Parathyroid adenoma (tissue), 2 donors: ENCODE measurements at regions not wholly inside any gene's neighbourhood (a gene's known extent, or its start where the extent isn't known, plus 50 kb on each side); places are given as distances from the start of the nearest gene placed in this dataset.
"Not testable (repeated sequence)": the region's sequence is repeated elsewhere in the genome, so short reads cannot be mapped to it uniquely, and the experiment has no call there.

Experiments used
- H2AFZ ChIP-seq: fragments of 300-600 bp; sonication (generic); one replicate; pipeline ENCODE4 v1.7.0; 2017; ENCODE audit warnings: antibody characterized with exemption, mild to moderate bottlenecking
- H3K27ac ChIP-seq: fragments of 300-600 bp; sonication (generic); one replicate; pipeline ENCODE4 v1.7.0; 2017
- H3K27me3 ChIP-seq: fragments of 300-600 bp; sonication (generic); one replicate; pipeline ENCODE4 v1.7.0; 2017; ENCODE audit warnings: low read length; ENCODE audit not compliant: control insufficient read depth, insufficient read depth
- H3K36me3 ChIP-seq: fragments of 300-600 bp; sonication (generic); one replicate; pipeline ENCODE4 v1.7.0; 2017; ENCODE audit warnings: low read length; ENCODE audit not compliant: control insufficient read depth, insufficient read depth
- H3K4me1 ChIP-seq: fragments of 300-600 bp; sonication (generic); one replicate; pipeline ENCODE4 v1.7.0; 2017; ENCODE audit warnings: control low read depth
- H3K4me2 ChIP-seq: fragments of 300-600 bp; sonication (generic); one replicate; pipeline ENCODE4 v1.7.0; 2017; ENCODE audit warnings: low read length
- H3K4me3 ChIP-seq: fragments of 300-600 bp; sonication (generic); one replicate; pipeline ENCODE4 v1.7.0; 2017; ENCODE audit warnings: low read depth, low read length
- H3K79me2 ChIP-seq: fragments of 300-600 bp; sonication (generic); one replicate; pipeline ENCODE4 v1.7.0; 2017; ENCODE audit warnings: control low read depth
- H3K9ac ChIP-seq: fragments of 300-600 bp; sonication (generic); one replicate; pipeline ENCODE4 v1.7.0; 2017; ENCODE audit warnings: mild to moderate bottlenecking
- H3K9me3 ChIP-seq: fragments of 300-600 bp; sonication (generic); one replicate; pipeline ENCODE4 v1.7.0; 2017; ENCODE audit warnings: low read length; ENCODE audit not compliant: control insufficient read depth
- TF ChIP-seq, protein P1 (sequence below): fragments of 300-600 bp; sonication (generic); IDR thresholded peaks from one replicate; pipeline ENCODE4 v1.7.0; 2017; ENCODE audit warnings: antibody characterized with exemption, mild to moderate bottlenecking
- donor health status: primary hyperparathyroidism.

DNA sequence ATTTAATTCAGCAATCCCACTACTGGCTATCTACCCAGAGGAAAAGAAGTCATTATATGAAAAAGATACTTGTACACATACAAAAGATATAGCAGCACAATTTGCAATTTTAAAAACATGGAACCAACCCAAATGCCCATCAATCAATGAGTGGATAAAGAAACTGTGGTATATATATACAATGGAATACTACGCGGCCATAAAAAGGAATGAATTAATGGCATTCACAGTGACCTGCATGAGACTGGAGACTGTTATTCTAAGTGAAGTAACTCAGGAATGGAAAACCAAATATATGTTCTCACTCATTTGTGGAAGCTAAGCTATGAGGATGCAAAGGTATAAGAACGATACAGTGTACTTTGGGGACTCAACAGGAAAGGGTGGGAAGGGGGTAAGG lies 102.8 kb upstream of the KCNMA1 start:
- H3K9me3 ChIP-seq, H3K9ac ChIP-seq, H3K27me3 ChIP-seq, H3K4me3 ChIP-seq, H2AFZ ChIP-seq, H3K4me1 ChIP-seq, H3K36me3 ChIP-seq, H3K27ac ChIP-seq, H3K4me2 ChIP-seq, H3K79me2 ChIP-seq: not testable (repeated sequence)

DNA sequence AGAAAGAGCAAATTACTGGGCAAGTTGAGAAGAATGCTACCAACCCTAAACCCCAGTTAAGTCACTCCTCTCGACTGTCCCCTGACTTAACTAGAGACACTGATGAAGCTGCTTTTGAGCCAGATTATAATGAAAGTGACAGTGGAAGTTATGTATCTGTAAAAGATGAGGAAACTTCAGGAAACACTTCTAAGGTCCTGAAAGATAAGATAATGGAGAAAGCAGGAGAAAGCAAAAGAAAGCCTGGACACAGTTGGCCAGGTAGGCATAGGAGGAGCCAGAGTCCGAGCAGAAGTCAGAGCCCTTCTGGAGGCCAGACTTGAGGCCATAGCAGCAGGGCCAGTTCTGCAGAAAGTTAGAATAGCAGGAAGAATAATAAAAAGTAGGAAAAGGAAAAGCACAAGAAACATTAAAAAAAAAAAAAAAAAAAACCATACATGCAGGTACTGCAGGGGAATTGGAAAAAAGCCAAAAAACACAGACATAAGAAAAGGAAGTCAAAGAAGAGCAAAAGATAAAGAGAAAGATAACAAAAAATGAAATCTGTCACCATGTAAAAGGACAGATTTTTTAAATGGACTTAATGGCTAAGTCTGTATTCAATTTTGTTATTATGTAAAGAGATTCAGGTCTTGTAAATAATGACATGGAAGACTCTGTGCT lies 101.0 kb upstream of the KCNMA1 start:
- Histone ChIP-seq H3K4me2 (no peak overlapping the region), H3K9ac (no peak overlapping the region), H3K36me3 (no peaks in the 10 kb centered on the region), H3K27ac (no peak overlapping the region), H3K9me3 (no peaks in the 10 kb centered on the region), H3K4me3 (no peak overlapping the region), H2AFZ (no peak overlapping the region), H3K4me1 (no peaks in the 10 kb centered on the region), H3K79me2 (no peaks in the 10 kb centered on the region), H3K27me3 (no peaks in the 10 kb centered on the region)
- TF ChIP-seq, protein P1, sequence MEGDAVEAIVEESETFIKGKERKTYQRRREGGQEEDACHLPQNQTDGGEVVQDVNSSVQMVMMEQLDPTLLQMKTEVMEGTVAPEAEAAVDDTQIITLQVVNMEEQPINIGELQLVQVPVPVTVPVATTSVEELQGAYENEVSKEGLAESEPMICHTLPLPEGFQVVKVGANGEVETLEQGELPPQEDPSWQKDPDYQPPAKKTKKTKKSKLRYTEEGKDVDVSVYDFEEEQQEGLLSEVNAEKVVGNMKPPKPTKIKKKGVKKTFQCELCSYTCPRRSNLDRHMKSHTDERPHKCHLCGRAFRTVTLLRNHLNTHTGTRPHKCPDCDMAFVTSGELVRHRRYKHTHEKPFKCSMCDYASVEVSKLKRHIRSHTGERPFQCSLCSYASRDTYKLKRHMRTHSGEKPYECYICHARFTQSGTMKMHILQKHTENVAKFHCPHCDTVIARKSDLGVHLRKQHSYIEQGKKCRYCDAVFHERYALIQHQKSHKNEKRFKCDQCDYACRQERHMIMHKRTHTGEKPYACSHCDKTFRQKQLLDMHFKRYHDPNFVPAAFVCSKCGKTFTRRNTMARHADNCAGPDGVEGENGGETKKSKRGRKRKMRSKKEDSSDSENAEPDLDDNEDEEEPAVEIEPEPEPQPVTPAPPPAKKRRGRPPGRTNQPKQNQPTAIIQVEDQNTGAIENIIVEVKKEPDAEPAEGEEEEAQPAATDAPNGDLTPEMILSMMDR: no peak

DNA sequence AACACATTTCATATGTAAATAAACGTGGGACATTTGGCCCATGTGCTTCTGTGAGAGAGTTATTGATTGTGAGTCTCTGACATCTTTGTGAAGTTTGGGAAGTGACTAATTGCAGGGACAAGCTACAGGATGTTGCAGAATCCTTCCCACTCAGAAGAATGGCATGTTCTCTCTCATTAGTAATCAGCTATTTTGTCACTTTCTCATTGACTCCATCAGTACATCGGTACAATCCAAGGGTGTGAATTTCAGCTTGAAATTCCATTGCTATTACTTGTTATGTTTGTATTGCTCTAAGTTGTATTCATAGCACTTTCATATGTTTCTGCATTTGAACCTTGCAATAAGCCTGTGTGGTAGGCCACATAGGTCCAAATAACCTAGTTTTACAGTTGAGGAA lies 100.0 kb upstream of the KCNMA1 start:
- Histone ChIP-seq H2AFZ (no peak overlapping the region), H3K27ac (no peak overlapping the region), H3K4me1 (peaks cover 3% of the 10 kb centered on the region), H3K36me3 (no peaks in the 10 kb centered on the region), H3K79me2 (no peaks in the 10 kb centered on the region), H3K4me2 (no peak overlapping the region), H3K27me3 (no peaks in the 10 kb centered on the region), H3K9me3 (no peaks in the 10 kb centered on the region), H3K4me3 (no peak overlapping the region), H3K9ac (no peak overlapping the region)
- TF ChIP-seq, protein P1: no peak

DNA sequence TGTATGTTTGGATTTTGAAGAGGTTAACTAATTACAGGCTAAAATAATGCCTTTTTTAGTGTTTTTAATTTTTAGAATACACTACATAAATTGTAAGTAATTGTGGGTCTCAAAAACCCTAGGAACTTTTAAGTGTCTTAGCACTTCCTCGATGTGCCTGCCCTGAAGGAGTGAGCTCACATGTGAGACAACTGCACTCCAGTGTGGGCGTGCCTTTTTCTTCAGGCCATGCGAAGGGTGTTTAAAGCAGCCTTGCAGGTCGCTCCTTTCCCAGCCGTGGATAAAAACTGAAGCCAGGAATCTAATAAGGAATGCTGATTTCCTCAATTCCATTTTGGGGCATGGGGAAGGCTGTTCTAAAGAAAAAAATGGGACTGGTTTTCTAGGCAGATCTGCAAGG lies 97.5 kb upstream of the KCNMA1 start:
- H3K4me2 ChIP-seq, H3K4me3 ChIP-seq, H3K36me3 ChIP-seq, H3K9ac ChIP-seq, H2AFZ ChIP-seq, H3K27ac ChIP-seq, H3K79me2 ChIP-seq, H3K27me3 ChIP-seq, H3K4me1 ChIP-seq, H3K9me3 ChIP-seq: not testable (repeated sequence)

DNA sequence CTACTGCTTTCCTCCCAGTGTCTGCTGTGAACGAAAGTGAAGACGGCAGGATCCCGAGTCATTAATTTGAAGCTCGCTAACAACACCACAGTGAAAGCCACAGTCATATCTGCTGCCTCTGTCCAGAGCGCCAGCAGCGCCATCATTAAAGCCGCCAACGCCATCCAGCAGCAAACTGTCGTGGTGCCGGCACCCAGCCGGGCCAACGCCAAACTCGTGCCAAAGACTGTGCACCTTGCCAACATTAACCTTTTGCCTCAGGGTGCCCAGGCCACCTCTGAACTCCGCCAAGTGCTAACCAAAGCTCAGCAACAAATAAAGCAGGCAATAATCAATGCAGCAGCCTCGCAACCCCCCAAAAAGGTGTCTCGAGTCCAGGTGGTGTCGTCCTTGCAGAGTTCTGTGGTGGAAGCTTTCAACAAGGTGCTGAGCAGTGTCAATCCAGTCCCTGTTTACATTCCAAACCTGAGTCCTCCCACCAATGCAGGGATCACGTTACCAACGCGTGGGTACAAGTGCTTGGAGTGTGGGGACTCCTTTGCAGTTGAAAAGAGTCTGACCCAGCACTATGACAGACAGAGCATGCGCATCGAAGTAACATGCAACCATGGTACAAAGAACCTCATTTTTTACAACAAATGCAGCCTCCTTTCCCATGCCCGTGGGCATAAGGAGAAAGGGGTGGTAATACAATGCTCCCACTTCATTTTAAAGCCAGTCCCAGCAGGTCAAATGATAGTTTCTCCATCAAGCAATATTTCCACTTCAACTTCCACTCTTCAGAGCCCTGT lies 94.8 kb upstream of the KCNMA1 start:
- Histone ChIP-seq H3K27ac (no peak overlapping the region), H3K4me1 (peaks cover 3% of the 10 kb centered on the region), H3K36me3 (no peaks in the 10 kb centered on the region)

More for the DNA sequence above, 94.8 kb upstream of the KCNMA1 start:
- TF ChIP-seq, protein P1: no peak
- no peak overlapping the region for H3K9ac ChIP-seq
- no peaks in the 10 kb centered on the region for H3K9me3 ChIP-seq
- no peak overlapping the region for H2AFZ ChIP-seq
- no peak overlapping the region for H3K4me3 ChIP-seq
- no peaks in the 10 kb centered on the region for H3K79me2 ChIP-seq
- no peaks in the 10 kb centered on the region for H3K27me3 ChIP-seq
- H3K4me2 ChIP-seq: no peak overlapping the region
